ENCODE measurements at regions not wholly inside any gene's neighbourhood (a gene's known extent, or its start where the extent isn't known, plus 50 kb on each side); places are given as distances from the start of the nearest gene placed in this dataset.

- no peak for DNase-seq (ENCODE audit: low read depth, low spot score)
Observed at GRCh38 chr11:33646629-33647028, 54.0 kb downstream of the C11orf91 start.

DNA sequence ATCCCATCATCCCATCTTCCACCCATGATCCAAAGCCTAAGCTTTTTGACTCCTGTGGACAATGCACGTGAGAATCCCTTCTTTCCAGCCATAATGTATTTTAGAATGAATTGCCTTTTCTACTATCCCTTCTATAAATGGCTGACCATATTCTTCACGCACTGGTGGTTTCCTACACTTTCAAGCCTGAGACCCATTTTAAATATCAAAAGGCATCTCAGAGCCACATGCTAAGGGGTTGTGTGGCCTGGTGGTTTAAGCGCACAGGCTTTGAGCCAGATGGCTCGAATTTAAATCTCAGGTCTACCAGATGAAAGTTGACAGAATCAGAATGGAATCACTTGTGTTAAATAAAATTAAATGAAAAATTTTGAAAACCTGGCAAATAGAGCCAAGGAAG is 54.5 kb downstream of the C11orf91 start:
- DNase-seq (ENCODE audit: low read depth, low spot score): no peak

DNA sequence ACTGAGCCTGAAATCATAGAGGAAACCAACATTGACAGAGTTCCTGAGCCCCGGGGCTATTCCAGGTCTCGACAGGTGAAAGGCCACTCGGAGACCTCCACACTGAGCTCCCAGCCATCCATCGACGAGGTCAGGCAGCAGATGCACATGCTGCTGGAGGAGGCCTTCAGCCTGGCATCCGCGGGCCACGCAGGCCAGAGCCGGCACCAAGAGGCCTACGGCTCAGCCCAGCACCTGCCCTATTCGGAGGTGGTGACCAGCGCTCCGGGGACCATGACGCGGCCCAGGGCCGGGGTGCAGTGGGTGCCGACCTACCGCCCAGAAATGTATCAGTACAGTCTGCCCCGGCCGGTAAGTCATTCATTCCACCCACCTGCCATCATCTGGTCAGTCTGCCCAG is 54.9 kb downstream of the C11orf91 start:
- no peak for DNase-seq (ENCODE audit: low read depth, low spot score)

DNA sequence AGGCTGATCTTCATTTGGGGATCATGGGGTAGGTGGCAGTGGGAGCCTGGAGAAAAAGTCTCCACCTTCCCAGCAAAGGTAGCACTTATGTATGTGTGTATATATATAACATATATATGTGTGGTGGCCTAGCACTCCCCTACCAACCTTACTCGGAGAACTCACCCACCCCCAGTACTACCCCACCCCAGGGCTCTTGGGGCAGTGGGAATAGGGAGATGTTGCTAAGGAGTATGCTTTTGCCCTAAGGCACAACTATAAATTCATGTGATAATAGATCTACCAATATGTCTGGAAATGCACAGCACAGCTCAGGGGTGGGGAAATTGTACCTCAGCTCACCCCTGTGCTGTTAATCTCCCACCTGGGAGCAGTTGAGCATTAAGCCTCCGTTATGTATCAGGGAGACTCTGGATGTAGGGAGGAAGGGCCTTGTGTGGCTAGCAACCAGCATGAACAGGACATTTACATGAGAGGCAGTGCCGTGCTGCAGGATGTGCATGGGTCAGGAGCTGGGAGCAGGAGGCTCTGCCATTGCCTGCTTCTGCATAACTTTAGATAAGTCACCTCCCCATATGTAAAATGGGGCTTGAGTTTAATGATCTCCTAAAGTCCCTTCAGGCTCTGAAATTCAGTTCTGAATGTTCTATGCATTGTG is 57.3 kb downstream of the C11orf91 start:
- DNase-seq (ENCODE audit: low read depth, low spot score): no peak

GRCh38 chr11:33642461-33643166 is 58.0 kb downstream of the C11orf91 start:
- DNase-seq (ENCODE audit: low read depth, low spot score): no peak

DNA sequence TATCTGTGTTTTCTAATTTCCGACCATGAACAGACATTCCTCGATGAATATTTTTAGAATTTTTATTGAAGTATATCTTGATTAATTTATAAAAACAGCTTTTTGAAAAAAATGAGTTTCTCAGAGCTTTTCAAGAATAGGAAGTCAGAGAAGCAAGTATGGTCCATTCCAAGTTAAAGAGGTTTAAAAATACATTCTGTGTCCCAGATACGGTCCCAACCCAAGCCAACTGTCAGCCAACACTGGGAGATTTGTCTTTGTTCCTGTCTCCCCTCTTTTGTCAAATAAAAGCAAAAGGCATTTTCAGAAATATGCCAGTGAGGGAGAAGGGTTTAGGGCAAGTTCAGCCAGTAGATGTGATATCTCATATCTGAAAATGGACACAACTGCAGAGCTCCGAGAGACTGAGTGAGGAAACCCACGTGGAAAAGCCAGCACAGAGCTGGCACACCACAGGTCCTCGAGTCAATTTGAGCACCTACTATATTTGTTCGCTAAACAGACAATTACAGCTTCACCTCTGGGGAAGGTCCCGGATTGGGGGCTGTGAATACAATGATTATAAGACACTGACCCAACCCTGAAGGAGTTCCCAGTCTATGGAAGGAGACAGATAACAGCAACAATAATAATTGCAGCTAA is 59.8 kb downstream of the C11orf91 start:
- no peak for DNase-seq (ENCODE audit: low read depth, low spot score)

DNA sequence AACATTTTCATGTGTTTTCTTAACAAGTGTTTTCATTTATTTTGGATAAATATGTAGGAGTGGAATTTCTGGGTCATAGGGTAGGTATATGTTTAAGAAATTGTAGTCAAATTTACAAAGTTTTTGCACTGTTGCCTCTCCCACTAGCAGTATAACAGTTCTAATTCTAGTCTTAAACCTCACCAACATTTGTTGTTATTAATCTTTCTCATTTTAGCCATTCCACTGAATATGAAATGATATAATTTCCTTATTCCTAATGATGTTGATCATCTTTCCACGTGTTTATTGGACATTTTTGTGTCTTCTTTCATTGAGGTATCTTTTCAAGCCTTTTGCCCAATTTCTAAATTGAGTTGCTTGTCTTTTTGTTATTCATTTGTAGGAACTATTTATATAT is 62.0 kb downstream of the C11orf91 start:
- no peak for DNase-seq (ENCODE audit: low read depth, low spot score)

DNA sequence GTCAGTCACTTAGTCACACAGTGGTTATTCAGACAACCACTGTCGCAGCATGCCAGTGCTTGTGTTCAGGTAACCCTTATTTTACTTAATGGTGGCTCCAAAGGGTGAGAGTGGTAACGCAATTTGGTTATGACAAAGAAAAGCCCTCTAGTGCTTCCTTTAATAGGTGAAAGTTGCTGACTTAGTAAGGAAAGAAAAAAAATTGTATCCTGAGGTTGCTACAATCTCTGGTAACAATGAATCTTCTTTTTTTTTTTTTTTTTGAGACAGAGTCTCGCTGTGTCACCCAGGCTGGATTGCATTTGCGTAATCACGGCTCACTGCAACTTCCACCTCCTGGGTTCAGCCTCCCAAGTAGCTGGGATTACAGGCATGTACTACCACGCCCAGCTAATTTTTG is 64.5 kb downstream of the C11orf91 start:
- no peak for DNase-seq (ENCODE audit: low read depth, low spot score)

DNA sequence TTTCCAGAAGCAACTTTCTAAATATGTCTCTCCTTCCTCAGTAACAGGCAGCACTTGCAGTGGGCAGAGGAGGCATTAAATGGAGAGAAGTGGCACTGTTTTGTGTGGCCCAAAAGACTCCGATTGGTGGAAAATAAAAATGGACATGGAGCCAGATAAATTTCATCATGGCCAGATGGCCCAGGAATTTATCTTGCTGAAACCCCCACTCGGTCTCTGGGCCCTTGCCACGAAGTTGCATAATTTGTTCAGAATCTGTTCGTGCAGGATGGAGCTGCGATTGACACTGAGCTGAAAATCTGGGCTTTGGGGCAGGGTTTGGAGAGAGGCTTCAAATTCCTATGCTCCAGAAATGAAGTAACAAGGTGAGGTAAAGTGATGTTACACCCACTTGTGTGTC is 65.5 kb downstream of the C11orf91 start:
- DNase-seq (ENCODE audit: low read depth, low spot score): no peak

DNA sequence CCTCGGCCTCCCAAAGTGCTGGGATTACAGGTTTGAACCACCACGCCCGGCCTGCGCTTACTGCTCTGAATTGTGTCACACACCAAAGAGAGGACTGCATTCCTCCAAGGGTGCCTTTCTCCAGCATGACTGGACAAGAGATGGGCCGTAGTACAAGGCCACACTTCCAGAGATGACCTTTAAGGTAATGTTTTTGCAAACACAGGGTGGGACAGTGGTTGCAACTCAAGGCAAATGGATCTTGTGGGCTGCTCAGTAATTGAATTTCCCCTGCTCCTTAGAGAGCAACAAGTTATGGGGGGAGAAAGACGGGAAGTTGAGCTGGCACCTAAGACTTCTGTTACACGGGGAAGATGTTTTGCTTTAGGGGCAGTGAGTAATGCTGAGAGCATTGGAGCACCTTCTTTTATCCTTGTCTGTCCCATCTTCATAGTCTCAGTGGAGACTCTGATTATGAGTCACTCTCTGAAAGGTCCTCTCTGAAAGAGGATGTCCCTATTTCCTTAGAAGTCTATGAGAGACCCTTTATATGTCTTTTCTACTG is 66.3 kb downstream of the C11orf91 start:
- DNase-seq (ENCODE audit: low read depth, low spot score): no peak

DNA sequence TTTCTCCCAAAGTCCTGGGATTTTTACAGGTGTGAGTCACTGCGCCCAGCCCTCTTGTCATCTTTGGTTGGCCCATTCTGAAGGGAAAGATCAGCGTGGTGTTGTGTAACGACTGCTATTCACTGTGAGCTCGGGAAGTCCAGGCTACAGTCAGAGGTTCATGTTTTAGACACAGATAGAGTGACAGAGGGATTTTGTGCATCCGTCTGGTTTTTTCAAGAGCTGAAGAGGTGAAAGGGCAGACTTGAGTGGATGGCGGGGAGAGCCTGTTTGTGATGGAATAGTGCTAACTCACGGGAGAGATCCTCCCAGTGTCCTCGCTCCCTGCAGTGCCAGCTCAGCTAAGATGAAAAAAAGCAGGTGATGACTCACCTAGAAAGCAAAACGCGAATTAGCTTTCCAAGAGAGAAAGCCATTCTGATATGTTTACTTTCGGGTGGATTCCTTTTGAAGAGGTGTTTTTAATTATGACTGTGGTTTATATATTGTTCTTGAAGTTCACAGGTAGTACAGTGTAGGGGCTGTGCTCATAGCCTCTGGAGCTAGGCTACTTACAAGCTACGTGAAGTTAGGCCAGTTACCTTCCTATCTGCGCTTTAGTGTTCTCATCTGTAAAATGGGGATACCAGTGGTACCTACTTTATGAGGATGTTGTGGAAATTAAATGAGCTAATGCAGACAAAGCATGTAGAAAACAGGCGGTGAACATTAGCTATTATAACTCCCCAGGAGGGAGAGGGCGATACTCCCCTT is 67.2 kb downstream of the C11orf91 start:
- DNase-seq (ENCODE audit: low read depth, low spot score): peak; percentile 30

DNA sequence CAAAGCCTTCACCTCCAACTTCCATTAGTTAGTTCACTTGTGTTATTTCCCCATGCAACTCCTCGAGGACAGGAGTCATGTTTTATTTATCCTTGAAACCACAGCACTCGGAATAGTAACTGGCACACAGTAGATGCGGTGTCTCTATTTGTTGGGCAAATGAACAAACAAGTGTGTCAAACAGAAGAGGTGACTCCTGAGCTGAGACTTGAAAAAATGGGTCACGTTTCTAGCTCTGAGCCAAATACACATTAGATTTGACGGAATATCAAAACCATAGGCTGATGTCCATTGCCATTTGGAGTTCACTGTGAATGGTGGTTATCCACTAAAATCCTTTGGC is 68.9 kb downstream of the C11orf91 start:
- no peak for DNase-seq (ENCODE audit: low read depth, low spot score)

DNA sequence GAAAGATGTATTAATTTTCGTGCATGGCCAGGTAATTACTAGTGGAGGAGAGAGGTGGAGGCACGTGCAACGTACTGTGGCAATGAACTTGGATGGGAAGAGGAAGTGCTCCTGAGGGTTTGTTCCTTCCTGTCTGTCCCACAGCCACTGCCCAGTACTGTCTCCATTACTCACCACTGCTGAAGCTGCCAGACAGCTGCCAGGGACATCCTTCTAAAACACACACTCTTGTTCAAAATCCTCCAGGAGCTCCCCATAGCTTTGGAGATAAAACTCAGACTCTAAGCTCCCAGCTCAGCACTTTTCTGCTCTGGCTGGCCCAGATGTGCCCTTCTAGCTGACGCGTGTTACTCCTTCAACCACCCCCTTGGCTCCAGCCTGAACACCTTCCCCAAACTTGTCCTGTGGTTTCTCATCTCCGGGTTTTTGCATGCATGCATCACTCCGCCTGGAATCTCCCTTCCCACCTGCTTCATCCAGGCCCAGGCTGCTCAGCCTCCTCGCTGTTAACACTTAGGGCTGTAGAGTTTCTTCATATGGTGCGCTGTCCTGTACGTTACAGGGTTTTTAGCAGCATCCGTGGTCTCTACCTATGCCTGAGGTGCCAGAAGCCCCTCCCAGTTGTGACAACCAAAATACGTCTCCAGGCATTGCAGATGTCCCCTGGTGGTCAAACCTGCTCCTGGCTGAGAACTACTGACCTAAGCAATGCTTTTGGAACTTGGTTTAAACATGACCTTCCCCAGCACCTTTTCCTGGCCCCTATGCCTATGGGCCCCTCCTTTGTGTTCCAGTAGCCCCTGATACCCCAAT is 69.5 kb downstream of the C11orf91 start:
- DNase-seq (ENCODE audit: low read depth, low spot score): no peak

- no peak for DNase-seq (ENCODE audit: low read depth, low spot score)
Observed at GRCh38 chr11:33624083-33624482, 76.5 kb downstream of the C11orf91 start.

DNA sequence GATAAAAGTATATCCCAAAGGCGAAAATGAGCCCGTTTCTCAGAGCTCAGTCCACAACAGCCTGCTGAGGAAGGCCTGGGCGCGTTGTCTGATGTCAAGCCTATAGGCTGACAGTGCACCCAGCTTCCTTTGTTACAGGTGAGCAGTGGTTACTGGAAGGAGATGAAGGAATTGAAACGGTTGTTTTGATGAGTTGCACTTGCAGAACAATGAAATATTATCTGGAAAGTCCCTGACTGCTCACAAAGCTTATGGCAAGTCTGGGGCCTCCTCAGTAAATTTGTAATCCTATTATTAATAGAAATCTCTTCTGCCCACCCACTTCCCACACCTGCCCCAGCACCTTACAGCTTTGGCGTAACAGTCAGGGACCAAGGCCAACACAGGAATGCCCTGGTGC is 77.8 kb downstream of the C11orf91 start:
- no peak for DNase-seq (ENCODE audit: low read depth, low spot score)

DNA sequence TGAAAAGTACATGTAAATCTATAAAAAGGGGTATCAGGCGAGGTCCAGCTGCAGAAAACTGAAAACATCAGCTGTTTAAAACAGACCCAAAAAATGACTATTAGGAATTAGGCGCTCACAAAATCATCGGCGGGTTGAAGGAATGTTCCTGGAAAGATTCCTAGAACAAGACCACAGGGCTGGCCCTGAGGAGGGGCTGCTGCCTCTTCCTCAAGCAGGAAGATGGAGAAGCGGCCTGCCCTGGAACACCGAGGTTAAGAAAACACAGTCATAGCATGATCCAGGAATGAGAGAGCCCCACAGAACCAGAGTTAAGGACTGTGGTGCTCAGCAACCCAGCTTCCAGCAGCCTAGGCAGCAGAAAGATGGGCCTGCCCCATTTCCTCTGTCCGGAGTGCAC is 78.4 kb downstream of the C11orf91 start:
- no peak for DNase-seq (ENCODE audit: low read depth, low spot score)

DNA sequence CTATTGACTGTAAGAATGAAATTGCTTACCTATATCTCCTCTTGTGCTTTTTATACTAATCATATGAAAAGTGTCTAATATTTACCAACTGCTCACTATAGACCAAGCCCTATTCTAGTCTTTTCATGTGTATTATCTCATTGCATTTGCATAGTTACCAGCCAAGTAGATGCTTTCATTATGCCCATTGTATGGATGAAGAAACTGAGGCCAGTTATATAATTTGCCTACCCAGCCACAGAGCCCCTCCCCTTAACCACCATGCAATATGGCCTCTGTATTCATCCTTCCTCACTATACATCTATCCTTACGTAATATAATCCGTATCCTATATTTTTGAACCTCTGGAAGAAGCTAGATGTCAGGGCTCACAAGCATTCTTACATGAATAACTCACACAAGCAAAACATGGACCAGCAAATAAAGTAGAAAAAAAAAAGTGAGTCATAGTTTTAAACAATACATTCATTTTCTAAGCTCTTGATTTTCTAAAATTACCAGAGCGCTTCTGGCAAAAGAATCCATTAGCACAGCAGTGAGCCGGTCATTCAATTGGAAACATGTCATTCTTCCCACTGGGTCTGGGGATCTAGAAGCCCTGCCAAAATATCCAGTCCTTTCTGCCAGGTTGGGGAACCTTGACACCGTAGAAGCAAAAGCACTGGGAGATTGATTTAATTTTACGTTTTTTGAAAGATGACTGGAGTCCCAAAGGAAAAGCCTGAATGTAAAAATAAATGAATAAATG is 80.0 kb downstream of the C11orf91 start:
- peak; percentile 60 for DNase-seq (ENCODE audit: low read depth, low spot score)

GRCh38 chr11:33618956-33619355 is 81.7 kb downstream of the C11orf91 start:
- DNase-seq (ENCODE audit: low read depth, low spot score): no peak

DNA sequence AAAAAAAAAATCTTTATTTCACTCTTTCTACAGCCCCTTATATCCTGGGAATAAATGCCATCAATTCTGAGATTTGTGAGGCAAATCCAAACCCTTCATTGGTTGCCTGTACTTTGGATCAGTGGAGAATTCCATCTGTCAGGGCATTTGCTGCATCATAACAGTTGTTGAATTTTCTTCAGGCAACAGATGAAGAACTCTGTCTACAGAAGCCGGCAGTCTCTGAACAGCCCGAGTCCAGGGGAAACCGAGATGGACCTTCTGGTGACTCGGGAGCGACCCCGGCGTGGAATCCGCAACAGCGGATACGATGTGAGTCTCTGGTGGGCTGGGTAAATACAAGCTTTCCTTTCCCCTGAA is 82.3 kb downstream of the C11orf91 start:
- no peak for DNase-seq (ENCODE audit: low read depth, low spot score)

- no peak for DNase-seq (ENCODE audit: low read depth, low spot score)
Observed at GRCh38 chr11:33617672-33618350, 82.8 kb downstream of the C11orf91 start.

Data from brain pericyte (primary cell).